Femur (tissue), 1 donor: ENCODE measurements at regions not wholly inside any gene's neighbourhood (a gene's known extent, or its start where the extent isn't known, plus 50 kb on each side); places are given as distances from the start of the nearest gene placed in this dataset.
"Not testable (repeated sequence)": the region's sequence is repeated elsewhere in the genome, so short reads cannot be mapped to it uniquely, and the experiment has no call there.

Experiments
- DNase-seq: peaks from one replicate; pipeline ENCODE4 v3.0.0-alpha.2; 2017

GRCh38 chr5:116992681-116993080, 418.1 kb upstream of the SEMA6A start:
- no peak for DNase-seq

GRCh38 chr5:116989995-116990394, 415.4 kb upstream of the SEMA6A start:
- peak; percentile 63 for DNase-seq

GRCh38 chr5:116982035-116982434, 407.4 kb upstream of the SEMA6A start:
- DNase-seq: no peak

- DNase-seq: no peak
Observed at GRCh38 chr5:116980581-116980980, 406.0 kb upstream of the SEMA6A start.

- DNase-seq: no peak
Observed at GRCh38 chr5:116976767-116977166, 402.1 kb upstream of the SEMA6A start.

- no peak for DNase-seq
Observed at GRCh38 chr5:116971131-116971530, 396.5 kb upstream of the SEMA6A start.

GRCh38 chr5:116970318-116970717, 395.7 kb upstream of the SEMA6A start:
- DNase-seq: no peak

GRCh38 chr5:116964438-116964837, 389.8 kb upstream of the SEMA6A start:
- no peak for DNase-seq

- no peak for DNase-seq
Observed at GRCh38 chr5:116961021-116961420, 386.4 kb upstream of the SEMA6A start.

- DNase-seq: no peak
Observed at GRCh38 chr5:116959843-116960242, 385.2 kb upstream of the SEMA6A start.

- no peak for DNase-seq
Observed at GRCh38 chr5:116953251-116953930, 378.8 kb upstream of the SEMA6A start.

- no peak for DNase-seq
Observed at GRCh38 chr5:116951219-116951618, 376.6 kb upstream of the SEMA6A start.

GRCh38 chr5:116947691-116948528, 373.3 kb upstream of the SEMA6A start:
- peak; percentile 37 for DNase-seq

- not testable (repeated sequence) for DNase-seq
Observed at GRCh38 chr5:116945613-116946382, 371.2 kb upstream of the SEMA6A start.

- no peak for DNase-seq
Observed at GRCh38 chr5:116944183-116944582, 369.6 kb upstream of the SEMA6A start.

GRCh38 chr5:116942622-116943021, 368.0 kb upstream of the SEMA6A start:
- DNase-seq: no peak

GRCh38 chr5:116939641-116940040, 365.0 kb upstream of the SEMA6A start:
- DNase-seq: peak; percentile 37

- DNase-seq: peak; percentile 47
Observed at GRCh38 chr5:116938488-116938887, 363.9 kb upstream of the SEMA6A start.

GRCh38 chr5:116935561-116936162, 361.0 kb upstream of the SEMA6A start:
- DNase-seq: no peak

GRCh38 chr5:116930616-116931015, 356.0 kb upstream of the SEMA6A start:
- no peak for DNase-seq

GRCh38 chr5:116923344-116923743, 348.7 kb upstream of the SEMA6A start:
- DNase-seq: no peak

- no peak for DNase-seq
Observed at GRCh38 chr5:116922532-116922931, 347.9 kb upstream of the SEMA6A start.

GRCh38 chr5:116914869-116915504, 340.4 kb upstream of the SEMA6A start:
- no peak for DNase-seq
